ENCODE measurements at regions not wholly inside any gene's neighbourhood (a gene's known extent, or its start where the extent isn't known, plus 50 kb on each side); places are given as distances from the start of the nearest gene placed in this dataset.

- no peak for TF ChIP-seq CTCF (IDR thresholded peaks at IDR 0.05)
- no peak for TF ChIP-seq POLR2A (IDR thresholded peaks at IDR 0.05)
- TF ChIP-seq POLR2AphosphoS5 (IDR thresholded peaks at IDR 0.05), result no peak
Observed at GRCh38 chr2:12177455-12178288, 431.2 kb downstream of the LPIN1 start.

All from suprapubic skin (tissue), 4 donors.